HCT116 (cell line): ENCODE measurements at regions not wholly inside any gene's neighbourhood (a gene's known extent, or its start where the extent isn't known, plus 50 kb on each side); places are given as distances from the start of the nearest gene placed in this dataset.

ENCODE experiments used
- ATAC-seq: fragments of 200-7000 bp; cut with Tn5 transposase; 2 replicates; pipeline ENCODE4 v1.9.1; 2020; ENCODE audit warnings: mild to moderate bottlenecking, moderate library complexity
- BruUV-seq: library from RNA; stranded (reverse); fragments of 400-500 nt; replicated peaks from 2 replicates; lab custom pipeline; 2021; lab: Mats Ljungman, UMichigan
- CTCF ChIA-PET: fragments of 300-600 bp; sonication (Branson Sonifier 250); formaldehyde crosslinking; loops from one replicate; lab custom pipeline; 2021; ENCODE audit warnings: antibody characterized with exemption; lab: Charles Lee
- POLR2A ChIA-PET: fragments of 300-600, 350-600 bp; sonication (Branson Sonifier 250); formaldehyde crosslinking; loops from one replicate; lab custom pipeline; 2021; ENCODE audit warnings: antibody characterized with exemption; lab: Charles Lee
- RAD21 ChIA-PET, 2 experiments: fragments of 300-600 bp; sonication (Branson Sonifier 250); formaldehyde crosslinking; loops; one replicate each; lab custom pipeline; 2023; ENCODE audit warnings: low total read pairs in 2 of 2; ENCODE audit not compliant: uncharacterized antibody in 2 of 2, unreplicated experiment in 2 of 2, low non-redundant PET in 1 of 2; lab: Charles Lee
- DNase-seq: peaks from one replicate; pipeline ENCODE4 v3.0.0-alpha.2; 2010; ENCODE audit warnings: low read depth, low spot score
- H2AFZ ChIP-seq: fragments of 200-600 bp; shearing (Covaris generic), sonication (generic); 2 replicates; pipeline ENCODE4 v1.6.1; 2017; ENCODE audit warnings: low read depth, mixed run types, mixed read lengths, antibody characterized with exemption, low read length; ENCODE audit not compliant: poor library complexity, severe bottlenecking
- H3K27ac ChIP-seq: 2 replicates; pipeline ENCODE4 v1.5.1; 2012; ENCODE audit warnings: low read depth, low read length
- H3K27me3 ChIP-seq: fragments of 200-600 bp; sonication (generic); 2 replicates; pipeline ENCODE4 v1.6.1; 2016; ENCODE audit warnings: mixed run types, low read length, mixed read lengths; ENCODE audit not compliant: insufficient read depth
- H3K36me3 ChIP-seq, 2 experiments: fragments of 200-500 bp in 1 of 2; fragments of 200-600 bp in 1 of 2; sonication (Bioruptor generic) in 1 of 2; sonication (generic) in 1 of 2; 2 replicates each; pipeline versions ENCODE4 v1.5.1 to v1.6.1; 2014 to 2016; ENCODE audit warnings: low read length in 2 of 2, inconsistent platforms in 1 of 2, mixed read lengths in 1 of 2, mixed run types in 1 of 2; ENCODE audit not compliant: insufficient read depth in 2 of 2, control insufficient read depth in 1 of 2
- H3K4me1 ChIP-seq, 2 experiments: fragments of 200-600 bp in 1 of 2; sonication (generic) in 1 of 2; 2 replicates each; pipeline versions ENCODE4 v1.5.1 to v1.6.1; 2012 to 2017; ENCODE audit warnings: low read length in 2 of 2, inconsistent platforms in 1 of 2, mild to moderate bottlenecking in 1 of 2, mixed read lengths in 1 of 2, mixed run types in 1 of 2, moderate library complexity in 1 of 2; ENCODE audit not compliant: insufficient read depth in 2 of 2, control insufficient read depth in 1 of 2
- H3K4me2 ChIP-seq: fragments of 200-600 bp; sonication (generic); 2 replicates; pipeline ENCODE4 v1.6.1; 2017; ENCODE audit warnings: mixed run types, low read length, mixed read lengths
- H3K4me3 ChIP-seq, 2 experiments: fragments of 200-600 bp in 1 of 2; sonication (generic) in 1 of 2; replicated peaks in 1 of 2; 2 replicates each; pipeline ENCODE4 v1.5.1; 2011 to 2016; ENCODE audit warnings: low read length in 2 of 2, control low read depth in 1 of 2, low read depth in 1 of 2, mild to moderate bottlenecking in 1 of 2, mixed read lengths in 1 of 2, mixed run types in 1 of 2
- H3K79me2 ChIP-seq: fragments of 200-600 bp; sonication (generic); 2 replicates; pipeline ENCODE4 v1.6.1; 2017; ENCODE audit warnings: mild to moderate bottlenecking, mixed run types, low read length, moderate library complexity, mixed read lengths; ENCODE audit not compliant: insufficient read depth
- H3K9ac ChIP-seq: fragments of 200-600 bp; sonication (generic); 2 replicates; pipeline ENCODE4 v1.6.1; 2016; ENCODE audit warnings: low read length, mixed read lengths
- H3K9me2 ChIP-seq: fragments of 200-600 bp; sonication (generic), shearing (Covaris generic); 2 replicates; pipeline ENCODE4 v1.6.1; 2017; ENCODE audit warnings: mixed run types, mild to moderate bottlenecking, moderate library complexity; ENCODE audit not compliant: insufficient read depth
- H3K9me3 ChIP-seq, 2 experiments: fragments of 200-500 bp in 1 of 2; fragments of 200-600 bp in 1 of 2; sonication (Bioruptor generic) in 1 of 2; sonication (generic) in 1 of 2; 2 replicates each; pipeline ENCODE4 v1.6.1; 2014 to 2017; ENCODE audit warnings: low read length in 2 of 2, mixed read lengths in 2 of 2, inconsistent platforms in 1 of 2, low read depth in 1 of 2, mild to moderate bottlenecking in 1 of 2, mixed run types in 1 of 2, moderate library complexity in 1 of 2; ENCODE audit not compliant: control insufficient read depth in 1 of 2, insufficient read depth in 1 of 2
- H4K20me1 ChIP-seq: fragments of 200-600 bp; sonication (generic), shearing (Covaris generic); 2 replicates; pipeline ENCODE4 v1.6.1; 2017; ENCODE audit warnings: mixed run types, mild to moderate bottlenecking, moderate library complexity; ENCODE audit not compliant: insufficient read depth
- CBX3 ChIP-seq: IDR thresholded peaks from 2 replicates; pipeline ENCODE4 v1.6.1; 2012; ENCODE audit warnings: low read depth
- CTCF ChIP-seq, 3 experiments: fragments of 200-600 bp in 1 of 3; sonication (generic) in 1 of 3; IDR thresholded peaks in 2 of 3; conservative IDR thresholded peaks in 1 of 3; 2 replicates each; pipeline ENCODE4 v1.5.1; 2012 to 2017; ENCODE audit warnings: low read depth in 2 of 3, low read length in 2 of 3, antibody characterized with exemption in 1 of 3, borderline replicate concordance in 1 of 3, control low read depth in 1 of 3, mild to moderate bottlenecking in 1 of 3, mixed read lengths in 1 of 3, mixed run types in 1 of 3, moderate library complexity in 1 of 3; ENCODE audit not compliant: insufficient read depth in 1 of 3
- EGR1 ChIP-seq: IDR thresholded peaks from 2 replicates; pipeline ENCODE4 v1.6.1; 2012; ENCODE audit warnings: low read depth
- ELF1 ChIP-seq: IDR thresholded peaks from 2 replicates; pipeline ENCODE4 v1.6.1; 2012; ENCODE audit warnings: low read depth, borderline replicate concordance
- EZH2phosphoT487 ChIP-seq: fragments of 200-600 bp; IDR thresholded peaks from 2 replicates; pipeline ENCODE4 v1.6.1; 2018; ENCODE audit warnings: antibody characterized with exemption, borderline replicate concordance
- FOSL1 ChIP-seq: IDR thresholded peaks from 2 replicates; pipeline ENCODE4 v1.6.1; 2012; ENCODE audit warnings: low read depth
- MAX ChIP-seq: IDR thresholded peaks from 2 replicates; pipeline ENCODE4 v1.6.1; 2012
- POLR2A ChIP-seq: IDR thresholded peaks from 2 replicates; pipeline ENCODE4 v1.7.0; 2011; ENCODE audit warnings: borderline replicate concordance; ENCODE audit not compliant: insufficient read depth, insufficient read length; ENCODE audit errors: extremely low read depth
- REST ChIP-seq: IDR thresholded peaks from 2 replicates; pipeline ENCODE4 v1.6.1; 2012; ENCODE audit warnings: low read depth
- YY1 ChIP-seq: IDR thresholded peaks from 2 replicates; pipeline ENCODE4 v1.6.1; 2011; ENCODE audit warnings: low read length, low read depth, moderate library complexity, mild to moderate bottlenecking; ENCODE audit not compliant: insufficient replicate concordance; ENCODE audit errors: extremely low read depth
- ZFX ChIP-seq: fragments of 450-650 bp; IDR thresholded peaks from 2 replicates; pipeline ENCODE4 v1.6.1; 2017
- ZNF274 ChIP-seq: fragments of 200-500 bp; sonication (Bioruptor generic); IDR thresholded peaks from 2 replicates; pipeline ENCODE4 v1.6.1; 2014; ENCODE audit warnings: mild to moderate bottlenecking, low read depth, low read length, inconsistent platforms
- intact Hi-C: fragments of 100-400 bp; cut with micrococcal nuclease; formaldehyde crosslinking; loops from 2 replicates; pipeline ENCODE4 v1.10.0; 2022

- no peak for TF ChIP-seq ZFX
- H3K36me3 ChIP-seq: no peaks in the 10 kb centered on the region
- ChIA-PET RAD21 (no interaction called here), POLR2A (no interaction called here), CTCF (no interaction called here)
- no peak overlapping the region for H3K9ac ChIP-seq
- no peak overlapping the region for H2AFZ ChIP-seq
- H4K20me1 ChIP-seq: no peaks in the 10 kb centered on the region; the same call in 1 of the 2 replicates
- DNase-seq (no peak), ATAC-seq (no peak)
- H3K79me2 ChIP-seq: no peaks in the 10 kb centered on the region
- H3K9me3 ChIP-seq: peaks cover 3 to 5% of the 10 kb centered on the region in 2 experiments; a peak in 2 of 4 replicates
- no peak overlapping the region for H3K4me2 ChIP-seq
- H3K9me2 ChIP-seq: no peaks in the 10 kb centered on the region
- no TSS peak for BruUV-seq
- H3K27ac ChIP-seq: no peak overlapping the region
- intact Hi-C loops: no loop called here
- no peaks in the 10 kb centered on the region for H3K4me1 ChIP-seq
- H3K27me3 ChIP-seq: no peaks in the 10 kb centered on the region
- H3K4me3 ChIP-seq: no peak overlapping the region
Measured at GRCh38 chr14:106287506-106287905, 761.1 kb downstream of the TMEM121 start.

- Histone ChIP-seq H3K9me3 (peaks cover 0 to 5% of the 10 kb centered on the region in 2 experiments; a peak in 2 of 4 replicates), H3K36me3 (no peaks in the 10 kb centered on the region), H3K27me3 (no peaks in the 10 kb centered on the region), H3K4me1 (no peaks in the 10 kb centered on the region), H2AFZ (no peak overlapping the region), H3K79me2 (no peaks in the 10 kb centered on the region), H3K9ac (no peak overlapping the region), H4K20me1 (no peaks in the 10 kb centered on the region; the same call in 1 of the 2 replicates), H3K9me2 (no peaks in the 10 kb centered on the region), H3K4me3 (no peak overlapping the region), H3K4me2 (no peak overlapping the region), H3K27ac (no peak overlapping the region)
- RAD21 ChIA-PET: no interaction called here
- ATAC-seq (no peak), DNase-seq (no peak)
- POLR2A ChIA-PET: no interaction called here
- TF ChIP-seq POLR2A (no peak), CTCF (IDR thresholded peaks at IDR 0.05 in 2 of 3, conservative IDR thresholded peaks at IDR 0.05 in 1 of 3; ENCODE audit: borderline replicate concordance in 1 of 3, insufficient read depth in 1 of 3, low read depth in 2 of 3, low read length in 2 of 3) (no peak), FOSL1 (no peak), EZH2phosphoT487 (no peak), EGR1 (no peak), REST (no peak), ZNF274 (no peak), MAX (no peak), ELF1 (no peak), CBX3 (no peak), YY1 (no peak)
- BruUV-seq: no TSS peak
- CTCF ChIA-PET: no interaction called here
- intact Hi-C loops: no loop called here
Measured at GRCh38 chr14:106291626-106292025, 765.2 kb downstream of the TMEM121 start.
